Epidermal melanocyte (primary cell): ENCODE measurements at regions not wholly inside any gene's neighbourhood (a gene's known extent, or its start where the extent isn't known, plus 50 kb on each side); places are given as distances from the start of the nearest gene placed in this dataset.

ENCODE experiments used
- DNase-seq: peaks from one replicate; pipeline ENCODE4 v3.0.0; 2011; ENCODE audit warnings: low spot score; ENCODE audit not compliant: insufficient read length

DNA sequence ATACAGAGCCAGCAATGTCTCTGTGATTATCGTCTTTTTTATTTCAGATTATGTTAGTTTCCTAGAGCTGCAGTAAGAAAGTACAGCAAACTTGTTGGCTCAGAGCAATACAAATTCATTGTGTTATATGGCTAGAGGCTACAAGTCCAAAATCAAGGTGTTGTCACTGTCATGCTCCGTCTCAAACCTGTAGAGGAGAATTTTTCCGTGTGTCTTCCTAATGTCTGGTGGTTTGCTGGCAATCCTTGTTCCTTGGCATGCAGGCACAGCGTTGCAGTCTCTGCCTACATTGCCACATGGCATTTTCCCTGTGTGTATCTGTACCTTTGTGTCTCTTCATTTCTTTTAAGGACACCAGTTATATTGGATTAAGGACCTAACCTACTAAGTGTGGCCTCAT lies 244.4 kb downstream of the LRRIQ3 start:
- DNase-seq = no peak

GRCh38 chr1:73953186-73953585 lies 244.8 kb downstream of the LRRIQ3 start:
- DNase-seq = no peak

DNA sequence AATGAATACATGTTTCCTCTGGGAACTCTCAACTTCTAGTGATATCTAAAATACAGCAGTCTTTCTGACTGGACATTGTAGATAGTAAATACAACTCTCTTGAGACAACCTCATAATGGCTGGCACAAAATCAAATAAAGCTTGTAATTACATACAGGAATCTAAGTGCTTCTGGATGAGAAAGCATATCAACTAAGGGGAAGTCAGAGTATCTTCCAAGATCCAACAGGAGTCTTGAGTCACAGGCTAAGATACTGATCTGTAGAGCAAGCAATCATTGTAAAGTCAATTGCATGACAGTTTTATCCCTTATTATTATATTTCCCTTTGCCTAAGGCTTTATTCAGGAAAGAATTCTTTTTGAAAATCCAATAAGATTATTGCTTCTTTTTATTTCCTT lies 249.9 kb downstream of the LRRIQ3 start:
- no peak for DNase-seq

- DNase-seq = no peak
Measured at GRCh38 chr1:73947009-73947408, 251.0 kb downstream of the LRRIQ3 start.

DNA sequence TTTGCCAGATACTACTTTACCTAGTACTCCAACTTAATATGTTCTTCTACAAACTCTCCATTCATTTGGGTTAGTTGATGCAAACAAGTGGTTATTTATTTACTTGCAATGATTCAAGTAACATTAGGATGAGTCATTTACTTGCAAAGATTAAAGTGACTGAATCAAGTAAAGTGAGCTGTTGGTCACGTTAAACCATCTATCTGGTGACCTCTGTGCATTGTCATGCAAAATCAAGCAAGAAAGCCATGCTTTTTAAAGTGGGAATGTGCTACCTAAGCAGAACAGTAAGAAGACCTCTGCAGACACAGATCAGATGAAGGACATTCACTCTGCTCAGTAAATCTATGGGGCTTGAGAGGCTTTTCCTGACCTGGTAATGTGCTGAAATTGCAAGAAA lies 254.7 kb downstream of the LRRIQ3 start:
- no peak for DNase-seq

- DNase-seq = no peak
Measured at GRCh38 chr1:73930293-73930692, 267.7 kb downstream of the LRRIQ3 start.

- no peak for DNase-seq
Measured at GRCh38 chr1:73914951-73915350, 283.0 kb downstream of the LRRIQ3 start.

GRCh38 chr1:73913025-73913424 lies 285.0 kb downstream of the LRRIQ3 start:
- DNase-seq = no peak

DNA sequence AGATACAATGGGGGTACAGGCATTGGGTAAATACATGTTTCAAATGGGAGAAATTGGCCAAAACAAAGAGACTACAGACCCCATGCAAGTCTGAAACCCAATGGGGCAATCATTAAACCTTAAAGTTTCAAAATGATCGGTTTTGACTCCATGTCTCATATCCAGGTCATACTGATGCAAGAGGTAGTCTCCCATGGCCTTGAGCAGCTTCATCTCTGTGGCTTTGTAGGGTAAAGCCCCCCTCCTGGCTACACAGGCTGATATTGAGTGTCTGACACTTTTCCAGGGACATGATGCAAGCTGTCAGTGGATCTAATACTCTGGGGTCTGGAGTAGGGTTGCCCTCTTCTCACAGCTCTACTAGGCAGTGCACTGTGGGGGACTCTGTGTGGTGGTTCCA lies 286.1 kb downstream of the LRRIQ3 start:
- no peak for DNase-seq

GRCh38 chr1:73910466-73910865 lies 287.5 kb downstream of the LRRIQ3 start:
- no peak for DNase-seq

- no peak for DNase-seq
Measured at GRCh38 chr1:73910062-73910461, 287.9 kb downstream of the LRRIQ3 start.

DNA sequence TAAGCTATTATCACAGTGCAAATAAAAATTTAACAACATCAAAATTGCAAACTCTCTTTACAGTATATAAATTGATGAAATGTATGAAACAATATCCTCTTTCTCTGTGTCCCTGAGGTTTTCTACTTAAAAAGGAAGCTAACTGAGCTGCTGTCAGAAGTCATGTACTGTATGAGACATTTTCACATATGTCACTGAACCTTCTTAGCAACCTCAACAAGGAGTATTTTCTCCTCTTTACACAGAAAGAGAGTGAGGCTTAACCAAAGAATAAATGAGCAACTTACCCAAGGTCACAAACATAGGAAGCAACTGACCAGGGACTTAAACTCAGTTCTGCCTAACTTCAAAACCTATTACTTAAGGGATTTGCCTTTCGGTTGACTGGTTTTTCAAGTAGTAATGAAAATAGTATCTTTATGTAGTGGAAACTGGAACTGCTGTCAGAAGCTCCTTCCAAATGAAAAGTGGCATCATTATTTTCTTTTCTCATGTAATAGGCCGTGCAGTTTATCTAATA lies 288.9 kb downstream of the LRRIQ3 start:
- no peak for DNase-seq

GRCh38 chr1:73907051-73907450 lies 290.9 kb downstream of the LRRIQ3 start:
- no peak for DNase-seq

- DNase-seq = no peak
Measured at GRCh38 chr1:73903092-73903491, 294.9 kb downstream of the LRRIQ3 start.

DNA sequence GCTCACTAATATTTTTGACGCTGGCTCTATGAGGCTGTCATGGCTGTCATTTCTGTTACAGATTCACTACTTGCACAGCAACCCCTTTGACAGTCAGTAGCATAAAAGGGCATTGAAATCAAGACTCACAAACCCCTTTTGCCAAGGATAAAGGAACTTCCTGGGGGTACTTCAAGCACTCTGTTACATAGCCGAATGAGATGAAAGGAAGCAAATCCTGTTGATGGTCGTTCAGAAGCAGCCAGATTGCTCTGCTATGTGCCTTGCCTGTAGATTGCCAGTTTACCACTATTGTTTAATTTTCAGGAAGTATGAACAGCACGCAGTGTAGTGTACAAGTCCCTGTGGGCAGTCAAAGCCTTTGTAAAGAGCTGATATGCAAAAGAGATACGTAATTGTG lies 296.2 kb downstream of the LRRIQ3 start:
- no peak for DNase-seq

- DNase-seq = no peak
Measured at GRCh38 chr1:73899311-73899710, 298.7 kb downstream of the LRRIQ3 start.

- DNase-seq = no peak
Measured at GRCh38 chr1:73898540-73898939, 299.4 kb downstream of the LRRIQ3 start.

- DNase-seq = no peak
Measured at GRCh38 chr1:73887412-73887811, 310.6 kb downstream of the LRRIQ3 start.

GRCh38 chr1:73886716-73887115 lies 311.3 kb downstream of the LRRIQ3 start:
- no peak for DNase-seq

- DNase-seq = no peak
Measured at GRCh38 chr1:73874806-73875205, 323.2 kb downstream of the LRRIQ3 start.

DNA sequence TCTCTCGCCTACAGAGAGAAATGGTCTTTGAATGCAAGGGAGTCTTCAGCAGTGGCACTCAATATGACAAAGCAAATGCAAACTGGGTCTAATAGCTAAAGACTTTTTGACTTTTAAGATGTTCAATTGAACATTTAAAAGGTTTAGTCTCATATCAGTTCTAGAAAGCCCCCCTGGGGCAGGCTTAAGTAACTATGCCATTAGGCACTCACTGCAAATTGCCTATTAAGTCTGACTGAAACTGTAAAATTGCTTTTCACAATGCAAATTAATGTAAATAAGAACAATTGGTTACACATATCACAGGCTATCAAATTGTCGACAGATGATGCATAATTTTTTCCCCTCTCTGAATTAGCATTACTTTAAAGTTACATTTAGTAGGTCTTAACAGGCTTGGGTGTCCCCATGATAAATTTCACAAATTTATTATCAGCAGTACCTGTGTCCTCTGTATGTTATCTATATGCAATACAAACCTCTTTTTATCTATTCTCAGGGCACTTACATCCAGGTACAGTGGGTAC lies 329.1 kb downstream of the LRRIQ3 start:
- DNase-seq = no peak

DNA sequence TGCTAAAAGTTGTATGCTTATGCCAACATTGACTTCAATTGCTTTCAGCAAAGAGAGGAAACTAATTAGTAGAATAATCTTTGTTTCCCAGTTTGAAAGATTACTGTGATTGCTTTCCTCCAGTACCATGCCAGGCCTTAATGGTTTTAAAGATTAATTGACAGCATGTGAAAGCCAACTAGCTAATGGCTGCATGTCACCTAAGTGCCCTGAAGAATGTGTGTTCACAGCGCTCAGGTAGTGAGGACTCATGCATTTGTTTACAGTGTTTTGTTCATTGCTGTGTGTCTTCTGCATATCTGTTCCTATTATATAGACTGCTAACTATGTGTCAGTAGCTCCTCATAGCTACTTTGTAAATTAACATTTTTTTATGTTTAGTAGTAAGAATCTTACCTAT lies 335.6 kb downstream of the LRRIQ3 start:
- no peak for DNase-seq

- no peak for DNase-seq
Measured at GRCh38 chr1:73860421-73860950, 337.5 kb downstream of the LRRIQ3 start.

DNA sequence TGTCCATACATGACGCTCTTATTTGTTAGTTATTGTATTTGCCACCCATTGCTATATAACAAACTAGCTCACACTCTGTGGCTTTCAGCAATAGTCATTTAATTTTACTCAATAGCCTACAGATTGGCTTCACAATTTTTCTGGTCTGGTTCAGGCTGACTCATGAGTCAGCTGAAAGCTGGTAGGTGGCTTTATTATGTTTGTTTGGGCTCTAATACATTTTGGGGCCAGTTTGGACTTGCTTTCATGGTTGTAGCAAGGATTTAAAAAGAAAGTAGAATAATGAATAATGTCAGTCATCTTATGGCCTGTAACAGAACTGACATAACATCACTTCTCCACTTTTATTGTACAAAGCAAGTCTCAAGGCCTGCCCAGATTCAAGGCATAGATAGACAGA lies 338.7 kb downstream of the LRRIQ3 start:
- DNase-seq = no peak
